GM19372 (cell line): ENCODE measurements at regions not wholly inside any gene's neighbourhood (a gene's known extent, or its start where the extent isn't known, plus 50 kb on each side); places are given as distances from the start of the nearest gene placed in this dataset.
"Not testable (repeated sequence)": the region's sequence is repeated elsewhere in the genome, so short reads cannot be mapped to it uniquely, and the experiment has no call there.

ENCODE experiments used
- ATAC-seq: cut with Tn5 transposase; IDR thresholded peaks from one replicate; pipeline ENCODE4 v1.9.1; 2021; ENCODE audit warnings: mild to moderate bottlenecking, low read depth, moderate library complexity; ENCODE audit not compliant: unreplicated experiment

DNA sequence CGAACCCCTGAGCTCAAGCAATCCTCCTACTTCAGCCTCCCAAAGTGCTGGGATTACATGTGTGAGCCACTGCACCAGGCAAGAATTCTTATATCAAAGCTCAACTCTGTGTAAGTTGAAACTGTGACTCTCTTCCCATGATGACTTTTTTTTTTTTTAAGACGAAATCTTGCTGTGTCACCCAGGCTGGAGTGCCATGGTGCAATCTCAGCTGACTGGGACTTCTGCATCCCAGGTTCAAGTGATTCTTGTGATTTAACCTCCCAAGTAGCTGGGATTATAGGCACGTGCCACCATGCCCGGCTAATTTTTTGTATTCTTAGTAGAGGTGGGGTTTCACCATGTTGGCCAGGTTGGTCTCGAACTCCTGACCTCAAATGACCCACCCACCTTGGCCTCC lies 51.6 kb upstream of the WAC start:
- not testable (repeated sequence) for ATAC-seq

DNA sequence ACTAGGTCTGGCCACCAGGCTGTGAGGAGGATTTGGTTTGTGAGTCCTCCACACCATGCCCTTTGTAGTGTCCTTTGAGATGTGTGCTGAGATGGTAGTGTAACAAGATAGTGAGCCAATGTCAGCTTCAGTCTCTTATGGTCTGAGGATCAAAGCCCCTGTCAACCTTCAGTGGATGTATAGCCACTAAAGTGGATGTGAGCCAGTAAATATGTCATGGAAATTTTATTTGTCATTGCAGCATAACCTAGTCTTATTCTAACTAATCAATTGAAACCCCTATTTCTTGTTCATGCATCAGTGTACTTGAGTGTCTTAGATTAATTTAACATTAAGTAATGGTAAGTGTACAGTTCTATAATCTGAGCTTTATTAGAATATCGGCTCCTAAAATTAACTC lies 51.0 kb upstream of the WAC start:
- ATAC-seq = no peak
